WTC11 (cell line): ENCODE measurements at regions not wholly inside any gene's neighbourhood (a gene's known extent, or its start where the extent isn't known, plus 50 kb on each side); places are given as distances from the start of the nearest gene placed in this dataset.

Experiments used
- ATAC-seq: fragments of 200-7000 bp; cut with Tn5 transposase; 2 replicates; pipeline ENCODE4 v1.10.0; 2021; ENCODE audit warnings: mild to moderate bottlenecking, moderate library complexity
- CTCF ChIA-PET: fragments of 300-600 bp; sonication (Branson Sonifier 250); formaldehyde crosslinking; loops from one replicate; lab custom pipeline; 2021; ENCODE audit warnings: antibody characterized with exemption; lab: Charles Lee
- POLR2A ChIA-PET: fragments of 350-600 bp; sonication (Branson Sonifier 250); formaldehyde crosslinking; loops from one replicate; lab custom pipeline; 2021; ENCODE audit warnings: antibody characterized with exemption; lab: Charles Lee
- DNase-seq: peaks from one replicate; pipeline ENCODE4 v3.0.0; 2021; ENCODE audit warnings: low spot score
- H3K27ac Mint-ChIP-seq: 2 replicates; pipeline ENCODE4 v1.8.0; 2021; ENCODE audit warnings: mixed read lengths
- H3K27me3 Mint-ChIP-seq: 2 replicates; pipeline ENCODE4 v1.8.0; 2021; ENCODE audit warnings: low read depth, mild to moderate bottlenecking, moderate library complexity, mixed read lengths
- H3K36me3 Mint-ChIP-seq: 2 replicates; pipeline ENCODE4 v1.8.0; 2021; ENCODE audit warnings: mixed read lengths
- H3K4me1 Mint-ChIP-seq: 2 replicates; pipeline ENCODE4 v1.8.0; 2022; ENCODE audit warnings: mixed read lengths
- H3K4me3 Mint-ChIP-seq: 2 replicates; pipeline ENCODE4 v1.8.0; 2021; ENCODE audit warnings: mild to moderate bottlenecking, moderate library complexity, mixed read lengths
- H3K9me3 Mint-ChIP-seq: 2 replicates; pipeline ENCODE4 v1.8.0; 2021; ENCODE audit warnings: mixed read lengths
- FOXP1 ChIP-seq: sonication (generic); formaldehyde crosslinking; IDR thresholded peaks from 2 replicates; pipeline ENCODE4 v1.8.0; 2022; ENCODE audit warnings: missing genetic modification reagents, mild to moderate bottlenecking, moderate library complexity, borderline replicate concordance
- GTF2I ChIP-seq: fragments of 250-450 bp; sonication (Bioruptor Pico); conservative IDR thresholded peaks from 2 replicates; pipeline ENCODE4 v1.4.0; 2021; ENCODE audit warnings: mild to moderate bottlenecking
- IRF2 ChIP-seq: sonication (generic); formaldehyde crosslinking; IDR thresholded peaks from 2 replicates; pipeline ENCODE4 v1.8.0; 2022; ENCODE audit warnings: low read depth, missing genetic modification reagents, borderline replicate concordance
- JAZF1 ChIP-seq: fragments of 250-450 bp; sonication (Bioruptor Pico); IDR thresholded peaks from 2 replicates; pipeline ENCODE4 v1.9.0; 2021; ENCODE audit warnings: moderate library complexity, mild to moderate bottlenecking, inconsistent platforms
- MXD4 ChIP-seq: fragments of 250-450 bp; sonication (Bioruptor Pico); IDR thresholded peaks from 2 replicates; pipeline ENCODE4 v1.8.0; 2021; ENCODE audit warnings: mild to moderate bottlenecking, moderate library complexity, borderline replicate concordance
- MYBL2 ChIP-seq: sonication (generic); formaldehyde crosslinking; IDR thresholded peaks from 2 replicates; pipeline ENCODE4 v1.8.1; 2023; ENCODE audit warnings: mild to moderate bottlenecking, moderate library complexity, missing genetic modification reagents
- NFATC4 ChIP-seq: fragments of 250-450 bp; sonication (Bioruptor Pico); IDR thresholded peaks from 2 replicates; pipeline ENCODE4 v1.9.0; 2021; ENCODE audit warnings: mild to moderate bottlenecking
- PRRX2 ChIP-seq: fragments of 250-450 bp; sonication (Bioruptor Pico); IDR thresholded peaks from 2 replicates; pipeline ENCODE4 v1.8.0; 2021; ENCODE audit warnings: mild to moderate bottlenecking
- SOX15 ChIP-seq: fragments of 250-450 bp; sonication (Bioruptor Pico); IDR thresholded peaks from 2 replicates; pipeline ENCODE4 v1.9.0; 2021; ENCODE audit warnings: mild to moderate bottlenecking
- TEAD4 ChIP-seq: sonication (generic); formaldehyde crosslinking; IDR thresholded peaks from 2 replicates; pipeline ENCODE4 v1.8.0; 2022; ENCODE audit warnings: mild to moderate bottlenecking, missing genetic modification reagents
- ZBTB21 ChIP-seq: sonication (generic); formaldehyde crosslinking; IDR thresholded peaks from 2 replicates; pipeline ENCODE4 v1.8.1; 2023; ENCODE audit warnings: mild to moderate bottlenecking, missing genetic modification reagents, borderline replicate concordance
- ZNF263 ChIP-seq: sonication (generic); formaldehyde crosslinking; IDR thresholded peaks from 2 replicates; pipeline ENCODE4 v1.8.1; 2022; ENCODE audit warnings: low read depth, mild to moderate bottlenecking, moderate library complexity, missing genetic modification reagents
- ZNF423 ChIP-seq: fragments of 250-450 bp; sonication (Bioruptor Pico); IDR thresholded peaks from 2 replicates; pipeline ENCODE4 v2.1.2; 2022; ENCODE audit warnings: mild to moderate bottlenecking, moderate library complexity
- ZNF671 ChIP-seq: fragments of 250-450 bp; sonication (Bioruptor Pico); IDR thresholded peaks from 2 replicates; pipeline ENCODE4 v1.8.0; 2021; ENCODE audit warnings: mild to moderate bottlenecking
- TF ChIP-seq, protein P1 (sequence below): sonication (generic); formaldehyde crosslinking; IDR thresholded peaks from 2 replicates; pipeline ENCODE4 v1.8.0; 2023; ENCODE audit warnings: missing genetic modification reagents
- TF ChIP-seq, protein P2 (sequence below): sonication (generic); formaldehyde crosslinking; IDR thresholded peaks from 2 replicates; pipeline ENCODE4 v1.8.1; 2023; ENCODE audit warnings: mild to moderate bottlenecking, missing genetic modification reagents
- TF ChIP-seq, protein P3 (sequence below): fragments of 250-450 bp; sonication (Bioruptor Pico); IDR thresholded peaks from 2 replicates; pipeline ENCODE4 v2.1.2; 2022; ENCODE audit warnings: mild to moderate bottlenecking, moderate library complexity
- TF ChIP-seq, protein P4 (sequence below): sonication (generic); formaldehyde crosslinking; IDR thresholded peaks from 2 replicates; pipeline ENCODE4 v1.8.0; 2023; ENCODE audit warnings: missing genetic modification reagents, mild to moderate bottlenecking, borderline replicate concordance
- TF ChIP-seq, protein P5 (sequence below): fragments of 250-450 bp; sonication (Bioruptor Pico); IDR thresholded peaks from 2 replicates; pipeline ENCODE4 v1.9.0; 2021; ENCODE audit warnings: moderate library complexity, mild to moderate bottlenecking, inconsistent platforms, borderline replicate concordance
- TF ChIP-seq, protein P6 (sequence below): sonication (generic); formaldehyde crosslinking; IDR thresholded peaks from 2 replicates; pipeline ENCODE4 v1.8.1; 2022; ENCODE audit warnings: mild to moderate bottlenecking, missing genetic modification reagents, moderate library complexity, borderline replicate concordance
- TF ChIP-seq, protein P7 (sequence below): sonication (generic); formaldehyde crosslinking; IDR thresholded peaks from 2 replicates; pipeline ENCODE4 v1.8.1; 2023; ENCODE audit warnings: mild to moderate bottlenecking, missing genetic modification reagents, moderate library complexity

DNA sequence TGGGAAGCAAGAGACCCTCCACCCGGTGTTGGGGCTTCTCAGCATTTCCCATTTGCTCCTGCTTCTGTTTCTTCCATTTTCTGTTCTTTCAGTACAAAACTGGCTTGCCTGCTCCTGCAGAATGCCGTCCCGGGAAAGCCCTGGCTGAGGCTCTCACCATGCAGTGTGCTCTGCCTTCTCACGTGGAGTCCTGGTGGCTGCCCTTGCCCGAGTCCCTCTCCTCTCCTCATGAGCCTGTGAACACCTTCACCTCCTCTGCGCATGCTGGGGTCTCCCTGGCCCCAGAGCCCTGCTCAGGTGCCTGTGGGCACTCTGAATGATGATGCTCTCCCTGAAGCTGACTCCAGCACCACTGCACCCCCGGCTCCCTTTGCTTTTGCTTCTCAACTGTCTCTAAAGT lies 752.0 kb downstream of the QKI start:
- H3K27me3 Mint-ChIP-seq: 0 out of 2 replicates have a peak, but pooled peaks cover 3% of the 10 kb centered on the region
- POLR2A ChIA-PET: no interaction called here
- CTCF ChIA-PET: no interaction called here
- ATAC-seq (no peak), DNase-seq (no peak)
- peaks cover 14% of the 10 kb centered on the region for H3K36me3 Mint-ChIP-seq
- H3K27ac Mint-ChIP-seq: no peak overlapping the region
- H3K9me3 Mint-ChIP-seq: peaks cover 28% of the 10 kb centered on the region
- peaks cover 29% of the 10 kb centered on the region for H3K4me1 Mint-ChIP-seq
- TF ChIP-seq, protein P1, sequence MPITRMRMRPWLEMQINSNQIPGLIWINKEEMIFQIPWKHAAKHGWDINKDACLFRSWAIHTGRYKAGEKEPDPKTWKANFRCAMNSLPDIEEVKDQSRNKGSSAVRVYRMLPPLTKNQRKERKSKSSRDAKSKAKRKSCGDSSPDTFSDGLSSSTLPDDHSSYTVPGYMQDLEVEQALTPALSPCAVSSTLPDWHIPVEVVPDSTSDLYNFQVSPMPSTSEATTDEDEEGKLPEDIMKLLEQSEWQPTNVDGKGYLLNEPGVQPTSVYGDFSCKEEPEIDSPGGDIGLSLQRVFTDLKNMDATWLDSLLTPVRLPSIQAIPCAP (CRISPR knock-in tag): no peak
- TF ChIP-seq ZNF423 (CRISPR knock-in tag) (no peak), JAZF1 (CRISPR knock-in tag) (no peak), PRRX2 (no peak), ZNF671 (CRISPR knock-in tag) (no peak), FOXP1 (CRISPR knock-in tag) (no peak), ZNF263 (CRISPR knock-in tag) (no peak)
- TF ChIP-seq, protein P2, sequence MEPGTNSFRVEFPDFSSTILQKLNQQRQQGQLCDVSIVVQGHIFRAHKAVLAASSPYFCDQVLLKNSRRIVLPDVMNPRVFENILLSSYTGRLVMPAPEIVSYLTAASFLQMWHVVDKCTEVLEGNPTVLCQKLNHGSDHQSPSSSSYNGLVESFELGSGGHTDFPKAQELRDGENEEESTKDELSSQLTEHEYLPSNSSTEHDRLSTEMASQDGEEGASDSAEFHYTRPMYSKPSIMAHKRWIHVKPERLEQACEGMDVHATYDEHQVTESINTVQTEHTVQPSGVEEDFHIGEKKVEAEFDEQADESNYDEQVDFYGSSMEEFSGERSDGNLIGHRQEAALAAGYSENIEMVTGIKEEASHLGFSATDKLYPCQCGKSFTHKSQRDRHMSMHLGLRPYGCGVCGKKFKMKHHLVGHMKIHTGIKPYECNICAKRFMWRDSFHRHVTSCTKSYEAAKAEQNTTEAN (CRISPR knock-in tag): no peak
- no peak overlapping the region for H3K4me3 Mint-ChIP-seq

DNA sequence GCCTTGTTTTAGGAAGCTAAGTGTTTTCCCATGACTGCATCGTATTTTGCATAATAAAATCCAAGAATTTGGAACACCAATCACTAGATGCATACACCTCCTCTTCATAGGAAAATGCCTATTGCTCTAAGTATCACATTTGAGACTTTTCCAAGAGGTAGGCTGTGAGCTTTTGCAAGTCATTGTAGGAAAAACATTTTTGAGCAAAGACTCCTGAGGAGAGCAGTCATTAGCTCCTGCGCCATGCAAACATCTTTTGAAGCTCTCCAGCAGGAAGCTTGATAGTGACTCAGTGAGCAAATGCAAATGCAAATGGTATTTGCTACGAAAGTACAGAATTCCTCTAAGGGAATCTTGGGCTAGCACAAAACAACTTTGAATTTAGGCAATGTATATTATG lies 750.4 kb downstream of the QKI start:
- ChIA-PET CTCF (interaction anchor here (0.9 kb wide), 1 partner anchor 15 kb away, joined by 3 read pairs; no protein-coding TSS in a partner anchor), POLR2A (no interaction called here)
- Mint-ChIP-seq H3K9me3 (peaks cover 43% of the 10 kb centered on the region), H3K27ac (peak overlapping the region; percentile 29; the same call in 1 of the 2 replicates), H3K36me3 (peaks cover 17% of the 10 kb centered on the region), H3K27me3 (0 out of 2 replicates have a peak, but pooled peaks cover 3% of the 10 kb centered on the region), H3K4me1 (peaks cover 29% of the 10 kb centered on the region), H3K4me3 (no peak overlapping the region)
- TF ChIP-seq, protein P3, sequence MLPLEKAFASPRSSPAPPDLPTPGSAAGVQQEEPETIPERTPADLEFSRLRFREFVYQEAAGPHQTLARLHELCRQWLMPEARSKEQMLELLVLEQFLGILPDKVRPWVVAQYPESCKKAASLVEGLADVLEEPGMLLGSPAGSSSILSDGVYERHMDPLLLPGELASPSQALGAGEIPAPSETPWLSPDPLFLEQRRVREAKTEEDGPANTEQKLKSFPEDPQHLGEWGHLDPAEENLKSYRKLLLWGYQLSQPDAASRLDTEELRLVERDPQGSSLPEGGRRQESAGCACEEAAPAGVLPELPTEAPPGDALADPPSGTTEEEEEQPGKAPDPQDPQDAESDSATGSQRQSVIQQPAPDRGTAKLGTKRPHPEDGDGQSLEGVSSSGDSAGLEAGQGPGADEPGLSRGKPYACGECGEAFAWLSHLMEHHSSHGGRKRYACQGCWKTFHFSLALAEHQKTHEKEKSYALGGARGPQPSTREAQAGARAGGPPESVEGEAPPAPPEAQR (CRISPR knock-in tag): no peak
- TF ChIP-seq NFATC4 (no peak), MYBL2 (CRISPR knock-in tag) (no peak)
- DNase-seq (no peak), ATAC-seq (no peak; the same call in 1 of the 2 replicates)

DNA sequence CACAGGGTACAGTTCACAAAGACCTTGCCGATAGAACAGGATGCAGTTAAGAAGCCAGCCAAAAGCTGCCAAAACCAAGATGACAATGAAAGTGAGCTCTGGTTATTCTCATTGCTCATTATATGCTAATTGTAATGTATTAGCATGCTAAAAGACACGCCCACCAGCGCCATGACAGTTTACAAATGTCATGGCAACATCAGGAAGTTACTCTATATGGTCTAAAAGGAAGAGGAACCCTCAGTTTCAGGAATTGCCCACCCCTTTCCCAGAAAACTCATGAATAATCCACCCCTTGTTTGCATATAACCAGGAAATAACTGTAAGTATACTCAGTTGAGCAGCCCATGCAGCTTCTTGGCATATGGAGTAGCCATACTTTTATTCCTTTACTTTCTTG lies 748.7 kb downstream of the QKI start:
- ATAC-seq (no peak), DNase-seq (no peak)
- Mint-ChIP-seq H3K36me3 (peaks cover 21% of the 10 kb centered on the region), H3K9me3 (peaks cover 54% of the 10 kb centered on the region), H3K4me3 (no peak overlapping the region), H3K27ac (no peak overlapping the region), H3K27me3 (0 out of 2 replicates have a peak, but pooled peaks cover 3% of the 10 kb centered on the region), H3K4me1 (peaks cover 29% of the 10 kb centered on the region)
- TF ChIP-seq SOX15 (CRISPR knock-in tag): no peak
- TF ChIP-seq IRF2 (CRISPR knock-in tag): no peak
- TF ChIP-seq PRRX2: no peak
- TF ChIP-seq, protein P1 (CRISPR knock-in tag): no peak
- TF ChIP-seq TEAD4 (CRISPR knock-in tag): no peak
- TF ChIP-seq ZBTB21 (CRISPR knock-in tag): no peak
- TF ChIP-seq, protein P4, sequence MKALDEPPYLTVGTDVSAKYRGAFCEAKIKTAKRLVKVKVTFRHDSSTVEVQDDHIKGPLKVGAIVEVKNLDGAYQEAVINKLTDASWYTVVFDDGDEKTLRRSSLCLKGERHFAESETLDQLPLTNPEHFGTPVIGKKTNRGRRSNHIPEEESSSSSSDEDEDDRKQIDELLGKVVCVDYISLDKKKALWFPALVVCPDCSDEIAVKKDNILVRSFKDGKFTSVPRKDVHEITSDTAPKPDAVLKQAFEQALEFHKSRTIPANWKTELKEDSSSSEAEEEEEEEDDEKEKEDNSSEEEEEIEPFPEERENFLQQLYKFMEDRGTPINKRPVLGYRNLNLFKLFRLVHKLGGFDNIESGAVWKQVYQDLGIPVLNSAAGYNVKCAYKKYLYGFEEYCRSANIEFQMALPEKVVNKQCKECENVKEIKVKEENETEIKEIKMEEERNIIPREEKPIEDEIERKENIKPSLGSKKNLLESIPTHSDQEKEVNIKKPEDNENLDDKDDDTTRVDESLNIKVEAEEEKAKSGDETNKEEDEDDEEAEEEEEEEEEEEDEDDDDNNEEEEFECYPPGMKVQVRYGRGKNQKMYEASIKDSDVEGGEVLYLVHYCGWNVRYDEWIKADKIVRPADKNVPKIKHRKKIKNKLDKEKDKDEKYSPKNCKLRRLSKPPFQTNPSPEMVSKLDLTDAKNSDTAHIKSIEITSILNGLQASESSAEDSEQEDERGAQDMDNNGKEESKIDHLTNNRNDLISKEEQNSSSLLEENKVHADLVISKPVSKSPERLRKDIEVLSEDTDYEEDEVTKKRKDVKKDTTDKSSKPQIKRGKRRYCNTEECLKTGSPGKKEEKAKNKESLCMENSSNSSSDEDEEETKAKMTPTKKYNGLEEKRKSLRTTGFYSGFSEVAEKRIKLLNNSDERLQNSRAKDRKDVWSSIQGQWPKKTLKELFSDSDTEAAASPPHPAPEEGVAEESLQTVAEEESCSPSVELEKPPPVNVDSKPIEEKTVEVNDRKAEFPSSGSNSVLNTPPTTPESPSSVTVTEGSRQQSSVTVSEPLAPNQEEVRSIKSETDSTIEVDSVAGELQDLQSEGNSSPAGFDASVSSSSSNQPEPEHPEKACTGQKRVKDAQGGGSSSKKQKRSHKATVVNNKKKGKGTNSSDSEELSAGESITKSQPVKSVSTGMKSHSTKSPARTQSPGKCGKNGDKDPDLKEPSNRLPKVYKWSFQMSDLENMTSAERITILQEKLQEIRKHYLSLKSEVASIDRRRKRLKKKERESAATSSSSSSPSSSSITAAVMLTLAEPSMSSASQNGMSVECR (CRISPR knock-in tag): no peak
- no peak for TF ChIP-seq GTF2I (CRISPR knock-in tag)
- TF ChIP-seq MXD4 (CRISPR knock-in tag): no peak
- TF ChIP-seq MYBL2 (CRISPR knock-in tag): no peak
- TF ChIP-seq, protein P5, sequence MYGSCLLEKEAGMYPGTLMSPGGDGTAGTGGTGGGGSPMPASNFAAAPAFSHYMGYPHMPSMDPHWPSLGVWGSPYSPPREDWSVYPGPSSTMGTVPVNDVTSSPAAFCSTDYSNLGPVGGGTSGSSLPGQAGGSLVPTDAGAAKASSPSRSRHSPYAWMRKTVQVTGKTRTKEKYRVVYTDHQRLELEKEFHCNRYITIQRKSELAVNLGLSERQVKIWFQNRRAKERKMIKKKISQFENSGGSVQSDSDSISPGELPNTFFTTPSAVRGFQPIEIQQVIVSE (CRISPR knock-in tag): no peak
- TF ChIP-seq JAZF1 (CRISPR knock-in tag): no peak
- TF ChIP-seq, protein P6, sequence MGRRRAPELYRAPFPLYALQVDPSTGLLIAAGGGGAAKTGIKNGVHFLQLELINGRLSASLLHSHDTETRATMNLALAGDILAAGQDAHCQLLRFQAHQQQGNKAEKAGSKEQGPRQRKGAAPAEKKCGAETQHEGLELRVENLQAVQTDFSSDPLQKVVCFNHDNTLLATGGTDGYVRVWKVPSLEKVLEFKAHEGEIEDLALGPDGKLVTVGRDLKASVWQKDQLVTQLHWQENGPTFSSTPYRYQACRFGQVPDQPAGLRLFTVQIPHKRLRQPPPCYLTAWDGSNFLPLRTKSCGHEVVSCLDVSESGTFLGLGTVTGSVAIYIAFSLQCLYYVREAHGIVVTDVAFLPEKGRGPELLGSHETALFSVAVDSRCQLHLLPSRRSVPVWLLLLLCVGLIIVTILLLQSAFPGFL (CRISPR knock-in tag): no peak
- TF ChIP-seq, protein P7, sequence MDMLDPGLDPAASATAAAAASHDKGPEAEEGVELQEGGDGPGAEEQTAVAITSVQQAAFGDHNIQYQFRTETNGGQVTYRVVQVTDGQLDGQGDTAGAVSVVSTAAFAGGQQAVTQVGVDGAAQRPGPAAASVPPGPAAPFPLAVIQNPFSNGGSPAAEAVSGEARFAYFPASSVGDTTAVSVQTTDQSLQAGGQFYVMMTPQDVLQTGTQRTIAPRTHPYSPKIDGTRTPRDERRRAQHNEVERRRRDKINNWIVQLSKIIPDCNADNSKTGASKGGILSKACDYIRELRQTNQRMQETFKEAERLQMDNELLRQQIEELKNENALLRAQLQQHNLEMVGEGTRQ (CRISPR knock-in tag): no peak
- POLR2A ChIA-PET: no interaction called here
- CTCF ChIA-PET: no interaction called here
